Osteoblast (primary cell): ENCODE measurements at regions not wholly inside any gene's neighbourhood (a gene's known extent, or its start where the extent isn't known, plus 50 kb on each side); places are given as distances from the start of the nearest gene placed in this dataset.

ENCODE experiments used
- DNase-seq: peaks from one replicate; pipeline ENCODE4 v3.0.0; 2011; ENCODE audit warnings: low spot score, mixed read lengths; ENCODE audit not compliant: insufficient read length; ENCODE audit errors: missing footprints
- H2AFZ ChIP-seq: 2 replicates; pipeline ENCODE4 v1.6.0; 2011; ENCODE audit warnings: mild to moderate bottlenecking, low read length
- H3K27ac ChIP-seq: 2 replicates; pipeline ENCODE4 v1.5.1; 2011; ENCODE audit warnings: mild to moderate bottlenecking, low read depth, low read length, moderate library complexity
- H3K27me3 ChIP-seq: 2 replicates; pipeline ENCODE4 v1.6.0; 2012; ENCODE audit warnings: mild to moderate bottlenecking, control low read depth, inconsistent platforms, low read length, moderate library complexity; ENCODE audit not compliant: insufficient read depth
- H3K36me3 ChIP-seq: 2 replicates; pipeline ENCODE4 v1.5.1; 2011; ENCODE audit warnings: mild to moderate bottlenecking, low read length, control low read depth, moderate library complexity; ENCODE audit not compliant: insufficient read depth
- H3K4me1 ChIP-seq: 2 replicates; pipeline ENCODE4 v1.5.1; 2011; ENCODE audit warnings: mild to moderate bottlenecking, low read length, control low read depth, moderate library complexity; ENCODE audit not compliant: insufficient read depth
- H3K4me2 ChIP-seq: 2 replicates; pipeline ENCODE4 v1.6.0; 2011; ENCODE audit warnings: mild to moderate bottlenecking, low read length; ENCODE audit not compliant: insufficient read depth
- H3K4me3 ChIP-seq: fragments of 200-600 bp; sonication (generic); 3 replicates; pipeline ENCODE4 v1.5.1; 2012; ENCODE audit warnings: mild to moderate bottlenecking, low read length, inconsistent platforms; ENCODE audit not compliant: insufficient read depth
- H3K79me2 ChIP-seq: 2 replicates; pipeline ENCODE4 v1.6.0; 2012; ENCODE audit warnings: mild to moderate bottlenecking, low read length, control low read depth, inconsistent platforms; ENCODE audit not compliant: insufficient read depth
- H3K9me3 ChIP-seq: 2 replicates; pipeline ENCODE4 v1.5.1; 2011; ENCODE audit warnings: low read depth, low read length, control low read depth
- H4K20me1 ChIP-seq: 2 replicates; pipeline ENCODE4 v1.6.0; 2012; ENCODE audit warnings: mild to moderate bottlenecking, low read length, control low read depth; ENCODE audit not compliant: insufficient read depth
- TF ChIP-seq, protein P1 (sequence below): IDR thresholded peaks from 2 replicates; pipeline ENCODE4 v1.5.1; 2011; ENCODE audit warnings: mild to moderate bottlenecking, low read depth, low read length, moderate library complexity; ENCODE audit errors: extremely low read depth

- no peak overlapping the region for H3K4me3 ChIP-seq
- H3K4me2 ChIP-seq, result no peak overlapping the region
- H3K9me3 ChIP-seq, result no peaks in the 10 kb centered on the region
- DNase-seq, result no peak
- TF ChIP-seq, protein P1, sequence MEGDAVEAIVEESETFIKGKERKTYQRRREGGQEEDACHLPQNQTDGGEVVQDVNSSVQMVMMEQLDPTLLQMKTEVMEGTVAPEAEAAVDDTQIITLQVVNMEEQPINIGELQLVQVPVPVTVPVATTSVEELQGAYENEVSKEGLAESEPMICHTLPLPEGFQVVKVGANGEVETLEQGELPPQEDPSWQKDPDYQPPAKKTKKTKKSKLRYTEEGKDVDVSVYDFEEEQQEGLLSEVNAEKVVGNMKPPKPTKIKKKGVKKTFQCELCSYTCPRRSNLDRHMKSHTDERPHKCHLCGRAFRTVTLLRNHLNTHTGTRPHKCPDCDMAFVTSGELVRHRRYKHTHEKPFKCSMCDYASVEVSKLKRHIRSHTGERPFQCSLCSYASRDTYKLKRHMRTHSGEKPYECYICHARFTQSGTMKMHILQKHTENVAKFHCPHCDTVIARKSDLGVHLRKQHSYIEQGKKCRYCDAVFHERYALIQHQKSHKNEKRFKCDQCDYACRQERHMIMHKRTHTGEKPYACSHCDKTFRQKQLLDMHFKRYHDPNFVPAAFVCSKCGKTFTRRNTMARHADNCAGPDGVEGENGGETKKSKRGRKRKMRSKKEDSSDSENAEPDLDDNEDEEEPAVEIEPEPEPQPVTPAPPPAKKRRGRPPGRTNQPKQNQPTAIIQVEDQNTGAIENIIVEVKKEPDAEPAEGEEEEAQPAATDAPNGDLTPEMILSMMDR, result no peak
- no peaks in the 10 kb centered on the region for H3K4me1 ChIP-seq
- H3K36me3 ChIP-seq, result no peaks in the 10 kb centered on the region
- no peak overlapping the region for H3K27ac ChIP-seq
- H2AFZ ChIP-seq, result no peak overlapping the region
- H3K79me2 ChIP-seq, result no peaks in the 10 kb centered on the region
- H3K27me3 ChIP-seq, result no peaks in the 10 kb centered on the region
- H4K20me1 ChIP-seq, result no peaks in the 10 kb centered on the region
Observed at GRCh38 chr2:14702258-14702657, 69.7 kb downstream of the LRATD1 start.

DNA sequence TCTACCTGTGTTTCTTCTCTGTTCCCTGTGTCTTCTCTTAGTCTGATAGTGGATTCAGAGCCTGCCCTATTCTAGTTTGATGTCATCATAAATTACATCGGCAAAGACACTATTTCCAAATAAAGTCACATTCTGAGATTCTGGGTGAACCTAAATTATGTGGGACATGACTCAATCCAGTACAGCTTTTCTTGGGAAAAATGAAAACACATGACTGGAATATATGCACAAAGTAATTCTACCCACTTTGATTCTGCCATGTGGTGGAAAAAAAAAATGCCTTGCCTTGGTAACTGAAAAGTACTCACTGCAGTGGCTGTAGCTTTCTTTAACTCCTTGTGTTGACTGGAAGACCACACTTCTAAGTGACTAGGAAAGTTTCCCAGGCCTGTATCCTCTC is 73.7 kb downstream of the LRATD1 start:
- no peaks in the 10 kb centered on the region for H4K20me1 ChIP-seq
- no peaks in the 10 kb centered on the region for H3K36me3 ChIP-seq
- H3K9me3 ChIP-seq, result no peaks in the 10 kb centered on the region
- DNase-seq, result no peak
- H3K27me3 ChIP-seq, result no peaks in the 10 kb centered on the region
- no peak overlapping the region for H3K4me3 ChIP-seq
- H3K4me1 ChIP-seq, result no peaks in the 10 kb centered on the region
- no peak overlapping the region for H3K4me2 ChIP-seq
- H3K79me2 ChIP-seq, result no peaks in the 10 kb centered on the region
- no peak overlapping the region for H3K27ac ChIP-seq
- H2AFZ ChIP-seq, result no peak overlapping the region
- TF ChIP-seq, protein P1, result no peak

GRCh38 chr2:14712111-14712510 is 79.6 kb downstream of the LRATD1 start:
- no peaks in the 10 kb centered on the region for H3K9me3 ChIP-seq
- H3K4me1 ChIP-seq, result no peaks in the 10 kb centered on the region
- no peak overlapping the region for H3K4me3 ChIP-seq
- no peaks in the 10 kb centered on the region for H4K20me1 ChIP-seq
- H3K79me2 ChIP-seq, result no peaks in the 10 kb centered on the region
- no peak overlapping the region for H3K4me2 ChIP-seq
- no peak for DNase-seq
- TF ChIP-seq, protein P1, result no peak
- no peaks in the 10 kb centered on the region for H3K36me3 ChIP-seq
- no peaks in the 10 kb centered on the region for H3K27me3 ChIP-seq
- H3K27ac ChIP-seq, result no peak overlapping the region
- no peak overlapping the region for H2AFZ ChIP-seq

DNA sequence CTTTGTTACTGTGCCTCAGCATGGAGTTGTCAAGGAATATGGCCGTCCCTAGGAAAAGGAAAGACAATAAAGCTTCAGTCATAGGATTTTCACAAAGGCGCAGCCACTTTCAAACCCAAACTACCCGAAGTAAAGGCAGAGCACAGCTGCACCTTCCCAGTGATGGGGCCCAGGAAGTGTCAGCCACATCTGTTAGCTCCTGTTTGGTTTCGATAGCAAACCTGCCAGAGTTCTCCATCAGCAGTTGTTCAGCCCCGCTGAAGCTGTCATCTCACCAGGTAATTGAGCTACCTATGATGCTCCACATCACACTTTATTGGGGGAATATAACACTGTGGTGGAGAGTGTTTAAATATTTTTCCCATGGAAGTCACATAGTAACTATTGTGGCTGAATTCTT is 80.7 kb downstream of the LRATD1 start:
- H4K20me1 ChIP-seq, result no peaks in the 10 kb centered on the region
- no peak for DNase-seq
- H3K27me3 ChIP-seq, result no peaks in the 10 kb centered on the region
- no peak overlapping the region for H3K4me2 ChIP-seq
- no peaks in the 10 kb centered on the region for H3K4me1 ChIP-seq
- no peaks in the 10 kb centered on the region for H3K36me3 ChIP-seq
- H3K9me3 ChIP-seq, result no peaks in the 10 kb centered on the region
- no peaks in the 10 kb centered on the region for H3K79me2 ChIP-seq
- no peak overlapping the region for H2AFZ ChIP-seq
- H3K27ac ChIP-seq, result no peak overlapping the region
- H3K4me3 ChIP-seq, result no peak overlapping the region
- TF ChIP-seq, protein P1, result no peak
